Stimulated activated naive B cell treated with anti-CD40 and anti-IgM and Interleukin-4, amounts not matched to agents 10 μg/mL and 1 μg/mL and 100 μg/mL, for 72 hours (primary cell): ENCODE measurements at regions not wholly inside any gene's neighbourhood (a gene's known extent, or its start where the extent isn't known, plus 50 kb on each side); places are given as distances from the start of the nearest gene placed in this dataset.
A peak's percentile ranks its signal among the peaks of the same experiment; 100 is the strongest.

Source experiments
- ATAC-seq, 2 donors: fragments of 150-1000 bp; cut with Tn5 transposase; replicated peaks; 2 replicates each; pipeline ENCODE4 v1.10.0; 2021; ENCODE audit warnings: moderate library complexity in 1 of 2
- DNase-seq: peaks from one replicate; pipeline ENCODE4 v3.0.0; 2021
- H3K27ac Mint-ChIP-seq: one replicate; pipeline ENCODE4 v1.8.0; 2022; ENCODE audit warnings: mild to moderate bottlenecking, mixed read lengths
- H3K27me3 Mint-ChIP-seq, 2 donors: one replicate each; pipeline ENCODE4 v1.8.0; 2022; ENCODE audit warnings: mixed read lengths in 2 of 2
- H3K36me3 Mint-ChIP-seq, 2 donors: one replicate each; pipeline ENCODE4 v1.8.0; 2022; ENCODE audit warnings: mixed read lengths in 2 of 2, mild to moderate bottlenecking in 1 of 2
- H3K4me1 Mint-ChIP-seq, 2 donors: one replicate each; pipeline ENCODE4 v1.8.0; 2022; ENCODE audit warnings: mixed read lengths in 2 of 2, mild to moderate bottlenecking in 1 of 2
- H3K4me3 Mint-ChIP-seq, 2 donors: one replicate each; pipeline ENCODE4 v1.8.0; 2022; ENCODE audit warnings: mild to moderate bottlenecking in 2 of 2, mixed read lengths in 2 of 2, moderate library complexity in 1 of 2
- H3K9me3 Mint-ChIP-seq, 2 donors: one replicate each; pipeline ENCODE4 v1.8.0; 2022; ENCODE audit warnings: mixed read lengths in 2 of 2, mild to moderate bottlenecking in 1 of 2

DNA sequence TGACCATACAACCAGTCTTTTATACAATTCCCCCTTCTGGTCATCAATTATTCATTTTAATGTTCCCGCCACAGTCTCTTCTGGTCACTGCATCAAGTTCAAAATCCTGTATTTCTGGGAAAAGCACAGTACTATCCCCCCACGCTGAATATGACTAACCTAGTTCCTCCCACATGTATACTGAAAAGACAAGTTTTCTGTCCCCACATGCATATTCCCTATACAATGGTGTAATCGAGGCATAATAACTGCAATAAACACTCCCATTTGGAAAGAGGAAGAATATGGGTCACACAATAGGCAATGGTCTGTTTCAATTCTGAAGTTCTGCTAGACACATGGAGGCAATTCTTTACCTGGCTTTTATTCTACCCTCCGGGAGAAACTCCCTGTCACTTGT lies 344.9 kb downstream of the EFNA5 start:
- no peak for ATAC-seq
- peaks cover 0 to 2% of the 10 kb centered on the region in 2 donors for H3K9me3 Mint-ChIP-seq
- H3K4me3 Mint-ChIP-seq: no peak overlapping the region
- no peaks in the 10 kb centered on the region for H3K4me1 Mint-ChIP-seq
- H3K27me3 Mint-ChIP-seq: peaks cover 7 to 11% of the 10 kb centered on the region in 2 donors
- H3K36me3 Mint-ChIP-seq: no peaks in the 10 kb centered on the region
- no peak for DNase-seq
- H3K27ac Mint-ChIP-seq: no peak overlapping the region

DNA sequence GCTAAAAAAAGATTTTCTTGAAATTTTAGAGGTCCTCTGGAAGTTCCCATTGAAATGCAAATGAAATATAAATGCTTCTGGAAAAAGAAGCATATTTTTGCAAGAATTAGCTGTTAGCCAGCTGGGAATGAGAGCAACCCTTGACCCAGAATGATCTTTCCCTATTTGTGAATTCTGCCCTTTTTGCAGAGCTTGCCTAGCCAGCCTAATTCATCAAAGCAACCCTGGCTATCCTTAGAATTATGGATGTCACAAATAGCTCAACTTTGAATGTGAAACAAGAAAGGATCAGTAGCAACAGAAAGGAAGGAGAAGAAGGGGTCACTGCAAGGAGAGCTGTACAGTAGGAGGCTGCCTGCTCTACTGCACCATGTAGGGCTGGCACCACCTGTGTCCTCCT lies 345.9 kb downstream of the EFNA5 start:
- DNase-seq: no peak
- no peak for ATAC-seq
- Mint-ChIP-seq H3K36me3 (no peaks in the 10 kb centered on the region), H3K27ac (no peak overlapping the region), H3K4me3 (no peak overlapping the region), H3K4me1 (no peaks in the 10 kb centered on the region), H3K27me3 (peaks cover 7 to 11% of the 10 kb centered on the region in 2 donors), H3K9me3 (peaks cover 0 to 2% of the 10 kb centered on the region in 2 donors)

DNA sequence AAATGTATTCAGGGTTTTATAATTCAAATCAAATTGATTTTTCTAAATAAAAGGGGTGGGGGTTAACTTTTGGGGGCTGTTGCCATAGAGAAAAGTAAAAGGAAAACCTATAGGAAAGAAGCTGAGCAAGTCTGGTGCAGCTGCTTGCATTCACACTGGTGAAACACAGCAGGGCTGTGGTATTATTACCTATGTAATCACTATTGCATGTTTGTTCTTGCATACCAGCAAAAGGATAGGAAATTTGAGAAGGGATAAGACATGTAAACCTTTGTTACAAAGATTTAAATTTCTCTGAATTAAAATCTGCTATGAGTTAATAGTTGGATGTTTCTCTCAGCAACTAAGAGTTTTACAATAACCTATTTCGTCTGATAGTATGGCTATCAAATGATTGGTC lies 346.7 kb downstream of the EFNA5 start:
- Mint-ChIP-seq H3K36me3 (no peaks in the 10 kb centered on the region), H3K4me1 (no peaks in the 10 kb centered on the region), H3K27ac (no peak overlapping the region), H3K4me3 (no peak overlapping the region), H3K9me3 (peaks cover 0 to 2% of the 10 kb centered on the region in 2 donors), H3K27me3 (peaks cover 7 to 10% of the 10 kb centered on the region in 2 donors)
- ATAC-seq: no peak
- no peak for DNase-seq

DNA sequence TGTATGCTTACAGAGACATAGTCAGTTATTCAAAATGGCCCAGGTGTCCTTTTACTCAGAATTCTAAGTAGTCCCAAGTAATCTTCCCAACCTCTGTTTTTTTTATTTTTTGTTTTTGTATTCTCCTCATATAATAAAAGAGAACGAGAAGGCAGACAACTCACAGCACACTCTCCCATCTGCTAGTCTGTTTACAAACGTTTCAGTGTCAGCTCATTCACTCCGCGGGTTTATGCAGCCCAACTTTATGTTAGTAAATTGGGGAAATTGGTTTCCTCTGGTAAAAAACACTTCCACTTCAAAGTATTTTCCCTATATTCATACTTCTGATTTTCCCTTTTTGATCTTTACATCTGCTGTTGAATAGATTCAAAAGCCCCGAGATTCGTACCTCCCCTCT lies 347.2 kb downstream of the EFNA5 start:
- H3K9me3 Mint-ChIP-seq: peaks cover 0 to 2% of the 10 kb centered on the region in 2 donors
- H3K4me3 Mint-ChIP-seq: no peak overlapping the region
- no peaks in the 10 kb centered on the region for H3K4me1 Mint-ChIP-seq
- ATAC-seq: no peak
- H3K27ac Mint-ChIP-seq: no peak overlapping the region
- peaks cover 6 to 7% of the 10 kb centered on the region in 2 donors for H3K27me3 Mint-ChIP-seq
- DNase-seq: no peak
- H3K36me3 Mint-ChIP-seq: no peaks in the 10 kb centered on the region

DNA sequence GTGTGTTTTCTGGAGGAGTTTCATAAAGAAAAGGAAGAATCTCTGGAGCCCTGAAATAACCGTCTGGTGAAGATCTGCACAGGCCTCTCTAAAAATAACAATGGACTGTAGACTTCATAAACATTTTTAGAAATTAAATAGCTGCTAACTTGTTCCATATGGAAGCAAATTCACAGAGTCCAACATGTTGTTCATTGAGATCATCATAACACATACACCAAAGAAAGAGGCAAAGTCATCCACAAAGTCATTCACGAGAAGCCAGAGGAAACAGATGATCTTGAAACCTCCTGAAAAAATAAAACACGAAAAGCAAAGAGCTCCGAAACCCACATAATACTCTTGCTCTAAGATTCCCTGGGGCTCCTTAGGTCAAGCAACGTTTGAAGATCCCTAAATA lies 347.8 kb downstream of the EFNA5 start:
- H3K4me3 Mint-ChIP-seq: no peak overlapping the region
- ATAC-seq: no peak
- H3K36me3 Mint-ChIP-seq: no peaks in the 10 kb centered on the region
- no peaks in the 10 kb centered on the region for H3K4me1 Mint-ChIP-seq
- no peak overlapping the region for H3K27ac Mint-ChIP-seq
- H3K9me3 Mint-ChIP-seq: no peaks in the 10 kb centered on the region
- DNase-seq: no peak
- H3K27me3 Mint-ChIP-seq: peaks cover 6 to 9% of the 10 kb centered on the region in 2 donors

DNA sequence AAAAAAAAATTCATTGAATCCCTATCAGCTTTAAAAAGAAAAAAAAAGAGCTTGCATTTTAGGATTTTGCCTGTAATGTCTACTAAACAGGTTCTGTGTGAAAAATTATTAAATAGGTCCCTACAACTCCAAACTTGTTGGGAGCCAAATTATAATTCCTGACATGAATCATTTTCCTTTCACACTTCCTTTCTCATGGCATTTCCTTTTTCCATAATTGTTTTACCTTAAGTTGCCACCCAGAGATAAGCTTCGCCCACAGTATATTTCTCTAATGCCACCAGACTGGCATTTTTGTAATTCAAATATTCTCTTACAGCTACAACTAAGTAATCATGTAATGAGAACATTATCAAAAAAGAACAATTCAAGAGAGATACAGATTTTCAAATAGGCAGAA lies 348.8 kb downstream of the EFNA5 start:
- no peaks in the 10 kb centered on the region for H3K9me3 Mint-ChIP-seq
- ATAC-seq: no peak
- no peaks in the 10 kb centered on the region for H3K36me3 Mint-ChIP-seq
- no peak overlapping the region for H3K27ac Mint-ChIP-seq
- H3K27me3 Mint-ChIP-seq: peaks cover 7 to 11% of the 10 kb centered on the region in 2 donors
- no peaks in the 10 kb centered on the region for H3K4me1 Mint-ChIP-seq
- H3K4me3 Mint-ChIP-seq: no peak overlapping the region
- no peak for DNase-seq

DNA sequence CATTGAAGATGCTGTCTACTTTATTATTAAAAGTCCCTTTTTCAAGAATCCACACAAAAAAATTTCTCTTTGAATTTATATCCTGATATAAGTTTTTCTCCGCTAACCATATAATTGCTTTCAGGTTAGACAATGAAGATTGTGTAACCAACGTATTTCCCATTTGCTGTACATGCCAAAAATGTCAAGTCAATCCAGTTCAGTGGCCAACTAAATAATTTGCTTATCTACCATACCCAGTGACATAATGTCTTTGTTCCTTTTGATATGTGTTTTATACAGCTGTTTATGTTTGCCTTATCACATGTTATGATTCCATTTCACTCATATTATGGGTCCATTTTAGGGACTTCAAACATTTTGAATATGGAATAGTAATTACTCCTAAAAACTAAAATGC lies 349.9 kb downstream of the EFNA5 start:
- no peak overlapping the region for H3K27ac Mint-ChIP-seq
- DNase-seq: no peak

DNA sequence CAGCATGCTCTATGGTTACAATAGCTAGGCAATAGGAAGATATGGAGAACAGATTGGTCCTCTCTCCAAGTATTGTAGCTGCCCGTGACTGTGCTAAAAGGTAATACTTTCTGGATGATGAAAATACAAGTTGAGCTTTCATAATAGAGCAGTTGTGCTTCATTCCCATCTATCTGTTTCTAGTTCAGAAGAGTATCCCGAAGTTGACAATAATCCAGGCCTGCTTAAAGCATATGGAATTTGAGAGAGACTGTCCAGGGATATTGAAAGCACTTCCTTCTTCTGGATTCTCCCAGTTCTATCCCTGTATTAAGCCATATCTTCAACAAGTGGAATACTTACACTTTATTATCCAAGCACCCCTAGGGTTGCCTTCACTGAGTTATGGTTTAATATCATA lies 350.4 kb downstream of the EFNA5 start:
- H3K4me3 Mint-ChIP-seq: no peak overlapping the region
- H3K27ac Mint-ChIP-seq: no peak overlapping the region
- H3K27me3 Mint-ChIP-seq: peaks cover 6 to 9% of the 10 kb centered on the region in 2 donors
- no peaks in the 10 kb centered on the region for H3K4me1 Mint-ChIP-seq
- no peak for ATAC-seq
- no peak for DNase-seq
- H3K9me3 Mint-ChIP-seq: no peaks in the 10 kb centered on the region
- no peaks in the 10 kb centered on the region for H3K36me3 Mint-ChIP-seq

More for the DNA sequence above, 349.9 kb downstream of the EFNA5 start:
- no peak for ATAC-seq
- Mint-ChIP-seq H3K9me3 (no peaks in the 10 kb centered on the region), H3K27me3 (peaks cover 8 to 9% of the 10 kb centered on the region in 2 donors), H3K36me3 (no peaks in the 10 kb centered on the region), H3K4me3 (no peak overlapping the region), H3K4me1 (no peaks in the 10 kb centered on the region)

DNA sequence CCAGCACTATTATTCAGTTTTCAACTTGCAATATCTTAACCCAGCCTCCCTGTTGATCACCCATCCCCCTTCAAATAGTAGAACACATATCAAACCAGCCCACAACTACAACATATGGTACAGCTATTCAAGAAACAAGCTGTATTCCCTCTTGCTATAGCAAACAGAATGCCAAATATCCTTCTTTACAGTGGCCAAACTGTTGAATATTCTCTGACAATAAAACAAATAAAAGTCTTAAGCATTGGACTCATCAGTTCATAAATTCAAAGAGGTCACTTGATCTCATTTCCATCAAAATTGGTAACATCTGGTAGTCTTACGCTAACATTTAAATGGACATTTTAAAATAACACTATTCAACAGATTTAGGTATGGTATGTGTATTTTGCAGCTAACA lies 350.8 kb downstream of the EFNA5 start:
- ATAC-seq (no peak), DNase-seq (no peak)
- Mint-ChIP-seq H3K36me3 (no peaks in the 10 kb centered on the region), H3K27me3 (peaks cover 6 to 9% of the 10 kb centered on the region in 2 donors), H3K9me3 (no peaks in the 10 kb centered on the region), H3K4me1 (no peaks in the 10 kb centered on the region), H3K4me3 (no peak overlapping the region), H3K27ac (no peak overlapping the region)

DNA sequence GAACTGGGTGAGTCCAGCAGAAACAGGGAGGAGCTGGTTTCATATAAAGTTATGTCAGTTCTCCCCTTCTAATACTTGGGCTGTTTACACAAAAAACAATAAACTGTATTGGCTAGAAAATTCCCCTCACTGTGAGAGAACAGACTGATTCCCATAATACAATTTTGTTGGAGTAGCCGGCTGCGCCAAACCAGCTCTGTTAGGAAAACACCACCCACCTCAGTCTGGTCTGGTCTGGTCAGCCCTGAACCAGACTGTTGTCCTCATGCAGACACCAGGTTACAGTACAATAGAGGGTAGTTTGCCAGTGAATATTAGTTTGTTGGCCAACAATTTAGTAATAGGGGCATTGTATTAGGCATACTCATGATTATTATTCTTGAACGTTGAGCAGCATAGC lies 356.4 kb downstream of the EFNA5 start:
- Mint-ChIP-seq H3K4me1 (no peaks in the 10 kb centered on the region), H3K36me3 (no peaks in the 10 kb centered on the region), H3K27ac (no peak overlapping the region), H3K4me3 (no peak overlapping the region), H3K27me3 (peaks cover 6 to 13% of the 10 kb centered on the region in 2 donors), H3K9me3 (no peaks in the 10 kb centered on the region)
- DNase-seq (no peak), ATAC-seq (no peak)

DNA sequence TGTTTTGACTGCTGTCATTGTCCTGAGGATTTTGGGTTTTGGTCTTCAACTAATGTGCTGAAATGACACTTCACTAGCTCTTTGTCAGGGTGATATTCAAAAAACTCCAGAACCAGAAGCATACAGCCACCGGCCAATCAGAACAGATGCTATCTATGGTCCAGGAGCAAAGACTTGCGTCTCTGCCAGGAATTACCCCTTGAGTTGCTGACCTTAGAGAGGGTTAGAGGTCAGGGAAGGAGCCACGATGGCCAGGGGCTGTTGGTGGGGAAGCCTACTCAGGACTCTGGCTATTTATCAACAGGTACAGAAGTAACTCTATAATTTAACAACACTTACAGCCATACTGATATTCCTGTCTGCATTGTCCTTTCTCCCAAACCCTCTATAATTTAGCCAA lies 356.8 kb downstream of the EFNA5 start:
- Mint-ChIP-seq H3K27me3 (peaks cover 6 to 13% of the 10 kb centered on the region in 2 donors), H3K27ac (no peak overlapping the region), H3K4me3 (no peak overlapping the region), H3K4me1 (no peaks in the 10 kb centered on the region), H3K36me3 (no peaks in the 10 kb centered on the region), H3K9me3 (no peaks in the 10 kb centered on the region)
- ATAC-seq (no peak), DNase-seq (no peak)

DNA sequence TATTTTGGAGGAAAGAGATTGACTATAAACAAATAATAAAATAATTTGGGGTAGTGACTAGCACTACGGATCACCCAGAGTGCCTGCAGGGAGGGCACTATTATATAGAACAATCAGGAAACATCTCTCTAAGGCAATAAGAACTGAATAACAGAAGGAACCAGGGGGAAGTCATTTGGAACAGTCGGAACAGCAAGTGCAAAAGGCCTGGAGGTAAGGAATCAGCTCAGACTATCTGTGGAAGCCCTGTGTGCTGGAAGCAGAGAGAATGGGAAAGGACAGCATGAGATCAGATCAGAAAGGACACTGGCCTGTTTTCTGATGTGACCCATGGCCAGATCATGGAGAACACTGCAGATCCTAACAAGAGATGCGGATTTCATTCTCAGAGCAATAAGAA lies 357.6 kb downstream of the EFNA5 start:
- ATAC-seq: no peak
- DNase-seq: no peak
- no peaks in the 10 kb centered on the region for H3K36me3 Mint-ChIP-seq
- H3K27ac Mint-ChIP-seq: no peak overlapping the region
- no peaks in the 10 kb centered on the region for H3K9me3 Mint-ChIP-seq
- H3K4me1 Mint-ChIP-seq: no peaks in the 10 kb centered on the region
- H3K4me3 Mint-ChIP-seq: no peak overlapping the region
- peaks cover 6 to 14% of the 10 kb centered on the region in 2 donors for H3K27me3 Mint-ChIP-seq

DNA sequence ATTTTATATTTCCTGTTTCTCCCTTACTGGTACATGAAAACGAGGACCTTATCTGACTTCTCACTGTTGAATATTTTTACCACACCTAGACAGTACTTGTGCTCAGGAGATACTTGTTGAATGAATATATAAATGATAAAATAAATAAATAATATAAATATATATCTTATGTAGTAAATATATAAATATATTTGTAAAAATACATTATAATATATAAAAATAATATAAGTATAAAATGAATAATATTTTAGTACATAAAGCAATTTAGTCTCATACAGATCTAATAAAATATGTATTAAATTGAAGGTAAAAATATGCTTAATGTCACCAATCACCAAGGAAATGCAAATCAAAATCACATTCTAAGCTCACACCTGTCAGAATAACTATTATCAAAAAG lies 360.6 kb downstream of the EFNA5 start:
- Mint-ChIP-seq H3K4me1 (no peaks in the 10 kb centered on the region), H3K4me3 (no peak overlapping the region), H3K27ac (no peak overlapping the region), H3K9me3 (no peaks in the 10 kb centered on the region), H3K27me3 (peaks cover 2 to 17% of the 10 kb centered on the region in 2 donors), H3K36me3 (no peaks in the 10 kb centered on the region)
- no peak for DNase-seq
- no peak for ATAC-seq

DNA sequence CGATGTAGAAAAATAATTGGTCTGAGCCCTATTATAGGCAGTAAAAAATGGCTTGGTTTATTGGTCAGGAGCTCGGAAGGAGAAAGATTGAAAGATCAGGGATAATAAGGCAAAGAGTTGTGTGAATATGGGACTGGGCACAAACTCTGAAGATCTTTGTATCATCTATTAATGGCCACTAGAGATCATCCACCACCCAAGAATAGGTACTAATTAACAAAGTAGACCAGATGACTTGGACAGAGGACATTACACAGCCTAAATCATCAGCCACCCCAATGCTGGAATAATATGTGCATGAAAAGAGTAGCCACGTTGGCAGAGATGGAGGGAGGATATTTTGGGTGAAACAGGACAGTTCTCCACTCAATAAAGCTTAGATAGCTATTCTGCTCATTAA lies 364.1 kb downstream of the EFNA5 start:
- H3K36me3 Mint-ChIP-seq: no peaks in the 10 kb centered on the region
- peaks cover 4 to 16% of the 10 kb centered on the region in 2 donors for H3K27me3 Mint-ChIP-seq
- no peaks in the 10 kb centered on the region for H3K9me3 Mint-ChIP-seq
- H3K4me3 Mint-ChIP-seq: no peak overlapping the region
- peaks cover 0 to 5% of the 10 kb centered on the region in 2 donors for H3K4me1 Mint-ChIP-seq
- H3K27ac Mint-ChIP-seq: no peak overlapping the region
- DNase-seq (no peak), ATAC-seq (peak in 1 of 2 donors; percentile 36)

DNA sequence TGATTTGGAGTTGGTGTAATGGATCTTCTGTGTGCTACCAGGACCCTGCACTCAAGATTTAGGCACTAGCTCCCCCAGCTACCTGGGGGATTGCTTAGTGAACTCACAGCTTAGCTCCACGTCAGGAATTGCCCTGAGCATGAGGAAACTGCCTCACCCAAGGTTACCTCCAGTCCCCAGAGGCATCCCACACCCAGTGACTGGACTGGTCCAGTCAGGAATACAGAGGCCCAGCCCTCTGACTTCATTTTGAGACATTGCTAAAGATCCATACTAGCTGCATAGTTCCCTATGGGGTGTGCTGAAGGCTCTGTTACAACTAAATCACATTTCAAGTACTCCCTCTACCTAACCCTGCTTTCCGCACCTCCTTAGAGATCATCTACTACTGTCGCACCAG lies 364.7 kb downstream of the EFNA5 start:
- Mint-ChIP-seq H3K27ac (no peak overlapping the region), H3K36me3 (no peaks in the 10 kb centered on the region), H3K4me1 (peaks cover 0 to 5% of the 10 kb centered on the region in 2 donors), H3K27me3 (peaks cover 4 to 16% of the 10 kb centered on the region in 2 donors), H3K9me3 (no peaks in the 10 kb centered on the region), H3K4me3 (no peak overlapping the region)
- no peak for DNase-seq
- no peak for ATAC-seq

DNA sequence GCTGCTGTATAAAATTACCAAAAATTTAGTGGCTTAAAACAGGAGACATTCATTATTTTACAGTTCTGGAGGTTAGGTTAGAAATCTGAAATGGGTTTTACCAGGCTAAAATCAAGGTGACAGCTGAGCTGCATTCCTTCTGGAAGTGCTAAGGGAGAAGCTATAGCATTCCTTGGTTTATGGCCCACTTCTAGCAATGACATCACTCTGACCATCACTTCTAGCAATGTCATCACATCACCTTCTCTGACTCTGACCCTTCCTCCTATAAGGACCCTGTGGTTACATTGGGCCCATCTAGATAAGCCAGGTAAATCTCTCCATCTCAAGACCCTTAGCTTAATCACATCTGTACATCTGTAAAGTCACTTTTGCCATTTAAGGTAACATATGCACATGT lies 366.1 kb downstream of the EFNA5 start:
- Mint-ChIP-seq H3K4me3 (no peak overlapping the region), H3K36me3 (no peaks in the 10 kb centered on the region), H3K27me3 (peaks cover 5 to 16% of the 10 kb centered on the region in 2 donors), H3K9me3 (no peaks in the 10 kb centered on the region), H3K27ac (no peak overlapping the region), H3K4me1 (peaks cover 0 to 5% of the 10 kb centered on the region in 2 donors)
- DNase-seq (no peak), ATAC-seq (no peak)
